HG03097 (cell line): ENCODE measurements at regions not wholly inside any gene's neighbourhood (a gene's known extent, or its start where the extent isn't known, plus 50 kb on each side); places are given as distances from the start of the nearest gene placed in this dataset.

Source experiments
- ATAC-seq: cut with Tn5 transposase; IDR thresholded peaks from one replicate; pipeline ENCODE4 v1.9.1; 2021; ENCODE audit not compliant: unreplicated experiment, low FRiP score

DNA sequence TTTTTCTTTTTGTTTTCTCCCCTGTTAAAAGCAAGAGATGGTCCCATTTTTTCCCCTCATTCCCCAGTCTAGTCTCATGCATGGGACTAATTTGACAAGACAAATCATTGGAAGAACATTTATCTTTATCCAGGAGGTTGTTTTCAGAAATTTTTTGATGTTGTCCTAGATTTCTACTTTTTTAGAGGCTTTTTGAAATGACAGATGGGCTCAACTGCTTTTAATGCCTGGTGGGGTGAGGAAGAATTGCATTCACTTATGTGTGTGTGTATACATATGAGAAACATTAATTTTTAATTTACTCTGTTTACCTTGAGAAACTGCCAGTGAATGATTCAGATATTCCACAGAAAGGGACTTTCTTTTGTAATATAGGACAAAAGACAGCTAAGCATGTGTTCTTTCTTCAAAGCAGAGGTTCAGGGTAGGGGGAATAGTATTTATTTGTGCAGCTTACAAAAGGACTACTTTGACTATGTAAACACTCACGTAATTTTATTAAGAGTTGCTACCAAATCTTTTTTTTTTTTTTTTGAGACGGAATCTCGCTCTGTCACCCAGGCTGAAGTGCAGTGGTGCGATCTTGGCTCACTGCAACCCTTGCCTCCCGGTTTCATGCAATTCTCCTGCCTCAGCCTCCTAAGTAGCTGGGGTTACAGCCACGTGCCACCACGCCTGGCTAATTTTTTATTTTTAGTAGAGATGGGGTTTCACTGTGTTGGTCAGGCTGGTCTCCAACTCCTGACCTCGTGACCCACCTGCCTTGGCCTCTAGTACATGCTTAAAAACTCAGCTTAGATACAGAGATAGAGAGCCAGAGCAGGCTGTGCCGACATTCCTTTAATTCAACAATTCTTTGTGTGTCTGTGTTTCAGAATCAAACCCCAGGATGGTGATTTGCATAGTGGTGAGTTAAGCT lies 130.1 kb upstream of the RARB start:
- no peak for ATAC-seq

DNA sequence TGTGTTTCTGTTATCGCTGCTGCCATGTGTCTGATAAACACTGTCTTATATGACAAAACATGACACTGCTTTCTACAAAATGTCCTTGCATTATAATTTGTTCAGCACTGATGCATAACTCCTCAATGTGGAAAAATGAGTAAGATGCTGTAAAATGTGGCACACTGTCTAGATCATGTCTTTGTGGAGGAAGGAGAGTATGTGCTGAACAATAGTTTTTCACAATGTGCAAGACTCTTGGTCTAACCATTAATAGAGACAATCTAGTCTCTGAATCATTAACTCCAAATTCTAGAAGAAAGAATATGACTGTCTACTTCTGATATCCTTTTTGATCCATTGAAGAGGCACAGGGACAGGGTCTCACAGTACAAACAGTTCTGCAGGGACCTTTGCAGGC lies 127.9 kb upstream of the RARB start:
- ATAC-seq, result no peak

DNA sequence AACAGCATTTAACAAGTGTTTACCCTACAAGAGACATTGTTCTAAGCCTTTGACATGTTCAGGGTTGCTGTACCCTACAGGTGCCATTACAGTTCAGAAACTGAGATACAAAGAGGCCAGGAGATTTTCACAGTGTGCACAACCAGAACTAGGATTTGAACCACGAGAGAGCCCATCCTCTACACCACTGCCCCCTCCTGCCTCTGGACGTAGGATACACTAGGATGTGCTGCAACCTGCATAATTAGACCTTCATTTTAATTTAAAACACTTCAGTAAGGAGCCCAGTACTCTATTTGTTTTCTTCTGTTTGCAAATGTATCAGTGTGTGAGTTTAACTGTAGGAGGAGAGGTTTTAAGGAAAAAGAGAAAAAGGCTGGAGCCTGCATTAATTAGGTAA lies 123.1 kb upstream of the RARB start:
- ATAC-seq, result no peak

DNA sequence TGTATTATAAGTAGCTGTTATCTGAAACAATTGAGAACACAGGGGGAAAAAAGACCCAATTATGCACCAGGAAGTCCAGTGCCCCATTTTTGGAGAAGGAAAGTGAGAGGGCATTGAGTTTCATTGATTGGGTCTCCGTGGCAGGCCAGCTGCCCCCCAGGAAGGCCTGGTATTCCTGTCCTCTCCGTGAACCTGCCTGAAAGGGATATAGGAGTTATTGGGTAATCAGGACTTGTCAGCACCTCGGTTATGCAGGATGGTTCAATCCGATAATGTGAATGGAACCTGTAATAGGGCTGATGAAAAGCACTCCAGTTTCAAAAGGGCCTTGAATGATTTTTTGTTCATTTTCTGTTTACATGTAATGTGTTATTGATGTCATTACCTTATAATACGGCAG lies 122.0 kb upstream of the RARB start:
- no peak for ATAC-seq

DNA sequence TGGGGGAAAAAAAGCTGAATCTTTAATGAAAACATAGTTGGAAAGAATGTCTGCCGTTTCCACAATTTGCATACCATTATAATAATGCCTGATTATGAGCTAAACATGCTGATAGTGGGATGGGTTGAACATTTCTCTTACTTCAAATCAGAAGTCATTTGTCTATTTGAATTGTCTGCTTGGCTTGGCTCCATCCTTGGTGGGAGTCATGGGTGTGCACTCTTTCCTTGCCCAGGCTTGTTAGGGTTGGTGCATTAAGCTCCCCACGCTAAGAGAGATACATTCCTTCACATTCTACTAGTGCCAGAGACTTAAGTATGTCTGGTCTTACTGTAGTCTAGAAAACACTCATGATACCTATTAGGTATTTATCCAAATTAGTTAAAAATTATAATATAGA lies 121.4 kb upstream of the RARB start:
- no peak for ATAC-seq

DNA sequence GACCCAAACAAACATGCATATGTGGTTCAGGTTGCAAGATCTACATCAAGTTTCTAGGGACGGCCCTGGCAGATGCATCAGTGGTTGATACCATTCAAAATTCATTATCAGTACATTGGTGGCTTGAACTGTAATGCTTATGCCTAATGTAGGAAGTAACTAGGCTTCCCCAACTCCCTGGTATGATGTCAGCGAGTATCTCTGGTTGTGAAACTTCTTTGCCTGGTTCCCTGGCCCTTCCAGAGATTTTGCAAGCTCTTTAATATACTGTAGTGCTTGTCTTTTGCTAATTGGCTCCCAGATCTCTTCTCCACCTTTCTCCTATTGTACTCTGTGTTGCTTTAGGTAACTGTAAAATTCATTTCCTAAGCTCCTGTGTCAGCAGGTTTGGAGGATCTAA lies 114.8 kb upstream of the RARB start:
- ATAC-seq, result no peak

DNA sequence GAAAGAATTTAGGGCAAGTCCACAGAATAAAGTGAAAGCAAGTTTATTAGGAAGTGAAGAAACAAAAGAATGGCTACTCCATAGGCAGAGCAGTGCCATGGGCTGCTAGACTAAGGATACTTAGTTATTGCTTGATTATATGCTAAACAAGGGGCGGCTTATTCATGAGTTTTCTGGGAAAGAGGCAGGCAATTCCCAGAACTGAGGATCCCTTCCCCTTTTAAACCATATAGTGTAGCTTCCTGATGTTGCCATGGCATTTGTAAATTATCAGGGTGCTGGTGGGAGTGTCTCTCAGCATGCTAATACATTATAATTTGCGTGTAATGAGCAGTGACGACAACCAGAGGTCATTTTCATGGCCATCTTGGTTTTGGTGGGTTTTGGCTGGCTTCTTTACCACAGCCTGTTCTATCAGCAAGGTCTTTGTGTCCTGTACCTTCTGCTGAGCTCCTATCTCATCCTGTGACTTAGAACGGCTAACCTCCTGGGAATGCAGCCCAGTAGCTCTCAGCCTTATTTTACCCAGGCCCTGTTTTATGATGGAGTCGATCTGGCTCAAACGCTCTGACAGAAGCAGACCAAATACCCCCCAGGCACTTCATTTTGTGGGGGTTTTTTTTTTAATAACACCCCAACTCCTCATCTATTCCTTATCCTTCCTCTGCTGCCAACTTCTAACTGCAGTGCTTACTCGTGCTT lies 103.0 kb upstream of the RARB start:
- ATAC-seq, result no peak

DNA sequence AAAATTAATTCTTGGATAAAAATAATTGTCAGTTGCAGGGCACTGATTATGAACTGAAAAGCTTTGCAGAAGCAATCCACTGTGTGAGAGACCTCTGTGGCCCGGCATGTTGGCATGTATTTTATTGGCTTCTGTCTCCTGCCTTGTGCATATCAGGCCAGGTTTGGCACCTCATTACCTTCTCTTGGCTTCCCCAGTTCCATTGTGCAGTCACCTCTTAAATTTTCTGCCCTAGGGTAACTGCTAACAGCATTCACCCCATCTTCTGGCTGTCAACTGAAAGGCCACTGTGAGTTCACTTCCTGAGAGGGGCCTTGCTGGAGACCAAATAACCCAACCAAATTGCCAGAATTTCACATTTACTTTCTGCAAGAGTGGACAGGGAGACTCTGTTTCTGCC lies 92.7 kb upstream of the RARB start:
- no peak for ATAC-seq

DNA sequence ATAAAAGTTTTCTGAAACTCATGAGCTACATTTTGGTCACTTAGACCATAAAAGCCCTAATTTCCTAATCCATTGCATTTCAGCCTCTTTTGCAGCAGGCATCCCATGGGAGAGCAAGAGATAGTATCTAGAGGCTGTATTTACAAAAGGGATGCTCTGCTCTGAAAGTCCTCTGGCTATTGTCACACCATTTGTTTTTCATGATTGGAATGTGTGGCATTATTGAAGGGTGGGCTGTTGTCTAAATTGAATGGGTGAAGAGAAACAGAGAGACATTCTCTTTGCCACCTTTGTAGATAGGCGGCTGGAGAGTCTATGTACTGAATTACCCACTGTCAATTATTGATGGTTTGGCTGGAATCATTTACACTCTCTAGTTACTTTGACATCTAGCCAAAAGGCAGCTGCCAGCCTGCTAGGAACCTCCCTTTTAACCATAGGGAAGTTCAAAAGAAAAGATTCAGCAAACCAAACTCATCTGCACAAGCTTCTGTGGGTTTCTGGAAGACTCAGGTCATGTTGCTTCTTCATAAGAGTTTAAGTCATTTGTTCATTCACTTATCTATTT lies 89.8 kb upstream of the RARB start:
- ATAC-seq, result no peak

DNA sequence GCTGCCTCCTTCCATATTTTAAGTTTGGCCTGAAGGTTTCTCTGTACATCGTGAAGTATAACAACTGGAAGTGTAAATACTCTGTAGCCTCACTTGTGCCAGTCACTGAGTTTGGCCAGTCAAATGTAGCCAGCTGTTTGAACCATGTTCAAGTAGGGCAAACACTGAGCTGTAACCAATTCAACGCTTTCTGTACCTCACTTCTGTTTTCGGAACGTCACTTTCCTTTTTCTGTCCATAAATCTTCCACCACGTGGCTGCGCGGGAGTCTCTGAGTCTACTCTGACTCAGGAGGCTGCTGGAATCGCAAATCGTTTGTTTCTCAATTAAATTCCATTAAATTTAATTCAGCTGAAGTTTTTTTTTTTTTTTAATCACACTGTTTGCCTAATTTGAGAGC lies 88.8 kb upstream of the RARB start:
- ATAC-seq, result no peak

DNA sequence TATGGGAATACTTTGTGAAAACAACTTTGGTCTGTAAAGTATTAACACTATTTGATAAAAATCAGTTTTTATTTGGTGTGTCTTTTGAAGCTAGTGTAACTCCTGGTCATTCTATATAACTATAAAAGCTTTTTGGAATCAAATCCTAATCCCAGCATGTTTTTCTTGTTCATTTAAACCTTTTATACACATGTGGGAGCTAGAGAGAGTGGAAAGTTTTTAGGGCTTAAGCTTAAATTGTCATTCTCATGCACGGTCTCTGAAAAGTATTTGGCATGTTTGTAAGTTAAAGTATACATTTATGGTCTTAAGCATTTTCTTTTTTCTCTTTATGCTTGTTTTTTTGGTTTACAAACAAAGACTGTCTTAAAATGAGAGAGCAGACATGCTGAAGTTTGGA lies 83.4 kb upstream of the RARB start:
- no peak for ATAC-seq

DNA sequence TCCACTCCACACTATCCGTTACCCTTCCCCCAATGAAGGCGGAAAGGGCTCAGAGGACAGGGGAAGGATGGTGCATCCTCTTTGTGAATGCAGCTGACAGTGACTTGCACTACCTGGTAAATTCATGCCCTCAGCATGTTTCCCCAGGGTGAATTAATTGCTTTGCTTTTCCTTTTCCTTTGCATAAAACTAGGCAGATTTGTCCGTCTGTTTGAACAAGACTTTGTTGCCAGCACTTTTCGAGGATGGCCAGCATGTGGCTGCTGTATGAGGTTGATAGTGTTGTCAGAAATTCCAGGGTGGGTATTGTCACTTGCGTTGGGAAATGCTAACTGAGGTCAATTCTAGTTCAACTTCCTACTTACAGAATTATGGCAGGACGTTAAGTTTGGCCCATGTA lies 79.0 kb upstream of the RARB start:
- ATAC-seq, result no peak

DNA sequence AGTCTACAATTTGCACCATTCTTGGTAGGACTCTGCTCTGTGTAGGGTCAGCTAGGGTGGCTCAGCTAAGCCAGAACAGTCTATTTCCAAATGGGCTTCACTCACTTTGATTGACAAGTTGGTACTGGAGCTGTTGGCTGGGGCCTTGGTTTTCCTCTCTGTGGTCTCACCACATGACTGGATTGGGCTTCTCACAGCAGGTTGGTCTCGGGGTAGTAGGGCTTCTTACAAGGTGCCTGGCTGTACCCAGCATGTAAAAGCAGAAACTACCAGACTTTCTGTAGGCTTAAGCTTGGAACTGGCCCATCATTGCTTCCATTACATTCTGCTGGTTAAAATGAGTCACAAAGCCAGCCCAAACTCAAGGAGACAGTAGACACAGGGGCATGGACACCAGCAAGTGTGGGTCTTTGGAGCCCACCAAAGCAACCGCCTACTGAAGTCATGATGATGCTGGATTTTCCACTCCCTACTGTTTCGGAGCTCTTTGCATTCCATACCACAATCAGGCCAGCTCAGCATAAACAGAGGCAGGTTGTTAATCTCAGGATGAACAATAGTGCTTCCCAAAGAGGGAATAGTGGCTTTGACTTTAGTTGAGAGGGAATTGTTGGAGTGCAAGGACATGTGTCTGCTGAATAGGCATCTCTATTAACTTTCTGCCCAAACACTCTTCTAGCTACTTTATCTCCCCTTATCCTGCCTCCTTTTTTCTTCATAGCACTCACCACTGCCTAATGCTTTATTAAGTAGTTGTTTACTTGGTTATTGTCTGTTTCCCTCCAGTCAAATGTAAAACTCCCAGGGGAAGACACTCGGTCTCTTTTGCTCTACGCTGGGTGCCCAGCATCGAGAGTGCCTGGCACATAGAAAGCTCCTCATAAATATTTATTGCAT lies 78.0 kb upstream of the RARB start:
- ATAC-seq, result no peak

DNA sequence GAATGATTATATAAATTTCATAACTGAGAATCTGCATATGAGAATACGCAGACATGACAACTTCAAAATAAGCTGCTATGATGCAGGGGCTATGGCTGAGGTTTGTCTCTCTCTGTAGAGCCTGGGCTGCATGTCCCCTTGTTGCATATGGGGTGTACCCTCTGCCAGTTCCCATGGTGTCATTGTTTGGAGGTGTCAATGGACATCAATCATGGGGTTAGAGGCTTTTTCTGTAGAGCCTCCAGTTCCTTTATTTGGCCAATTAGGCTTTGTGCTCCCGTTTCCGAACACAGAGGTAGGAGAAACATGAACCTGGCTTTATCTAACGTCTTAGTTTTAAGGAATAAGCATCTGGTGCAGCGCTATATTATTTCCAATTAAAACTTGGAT lies 77.3 kb upstream of the RARB start:
- no peak for ATAC-seq

DNA sequence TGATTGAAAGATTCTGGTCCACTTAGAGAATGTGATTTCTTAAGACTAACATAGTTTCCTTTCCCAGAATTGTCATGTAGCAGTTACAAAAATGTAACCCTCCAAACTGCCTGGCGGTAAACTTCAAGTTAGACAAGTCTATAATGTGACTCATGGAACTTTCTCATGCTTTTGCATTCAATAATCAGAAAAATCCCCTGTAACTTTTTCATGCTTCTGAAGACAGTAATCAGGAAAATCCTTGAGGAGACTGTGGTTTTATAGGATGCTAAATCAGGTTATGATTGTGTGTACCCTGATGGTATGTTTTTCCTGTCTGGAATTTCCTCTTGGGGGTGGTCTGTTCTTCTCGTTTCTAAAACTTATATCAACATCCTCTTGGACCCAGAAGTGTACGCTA lies 74.0 kb upstream of the RARB start:
- no peak for ATAC-seq

DNA sequence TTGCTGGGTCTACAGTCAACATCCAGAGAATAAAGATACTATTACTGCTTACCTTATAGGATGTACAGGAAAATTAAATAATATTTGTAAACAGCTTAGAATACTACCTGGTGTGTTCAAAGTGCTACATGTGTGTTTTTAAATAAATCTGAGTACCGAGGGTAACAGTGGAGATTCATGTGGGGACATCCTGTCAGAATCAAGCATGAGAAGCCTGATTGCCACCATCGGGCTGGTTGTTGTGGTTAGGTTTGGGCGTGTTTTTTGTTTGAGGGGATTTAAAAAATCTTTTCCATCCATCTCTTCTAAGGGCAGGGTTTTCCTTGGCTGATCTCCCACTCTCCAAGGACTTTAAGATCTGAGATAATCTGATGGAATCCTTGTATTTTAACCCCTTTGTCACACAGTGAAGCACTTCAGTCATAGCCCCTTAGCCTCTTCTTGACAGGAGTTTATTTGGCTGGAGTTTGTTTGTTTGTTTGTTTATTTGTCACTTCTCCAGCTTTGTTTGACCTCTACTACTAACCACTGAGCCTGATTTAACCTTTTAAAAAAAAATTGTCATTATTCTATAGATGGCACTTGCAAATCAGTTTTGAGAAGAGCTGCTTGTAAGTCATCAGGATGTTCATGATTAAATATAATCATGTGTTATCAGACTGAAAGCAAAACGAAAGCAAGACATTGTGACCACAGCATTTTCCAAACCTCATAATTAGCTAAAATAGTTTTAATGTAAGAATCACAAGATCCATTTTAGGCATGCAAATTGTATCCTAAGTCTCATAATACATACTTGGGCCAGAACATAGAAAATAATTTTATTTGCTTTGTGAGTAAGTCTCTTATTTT lies 72.8 kb upstream of the RARB start:
- no peak for ATAC-seq

DNA sequence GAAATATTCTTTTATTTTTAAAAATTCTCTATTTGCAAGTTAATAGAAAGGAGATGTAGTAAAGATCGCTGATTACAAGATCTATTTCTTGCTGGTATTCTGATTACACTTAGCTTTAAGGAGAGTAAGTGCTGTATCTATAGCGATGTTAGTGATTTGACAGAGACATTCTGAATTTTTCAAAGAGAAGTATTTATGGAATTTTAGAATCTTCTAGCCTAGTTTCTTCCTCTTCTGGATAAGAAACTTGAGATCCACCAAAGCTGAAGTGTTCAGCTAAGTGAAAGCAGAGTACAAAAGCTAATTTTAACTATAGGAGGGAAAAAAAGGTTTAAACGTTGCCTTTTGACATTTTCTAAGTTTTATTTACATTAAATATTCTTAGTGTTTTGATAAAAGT lies 72.1 kb upstream of the RARB start:
- no peak for ATAC-seq

DNA sequence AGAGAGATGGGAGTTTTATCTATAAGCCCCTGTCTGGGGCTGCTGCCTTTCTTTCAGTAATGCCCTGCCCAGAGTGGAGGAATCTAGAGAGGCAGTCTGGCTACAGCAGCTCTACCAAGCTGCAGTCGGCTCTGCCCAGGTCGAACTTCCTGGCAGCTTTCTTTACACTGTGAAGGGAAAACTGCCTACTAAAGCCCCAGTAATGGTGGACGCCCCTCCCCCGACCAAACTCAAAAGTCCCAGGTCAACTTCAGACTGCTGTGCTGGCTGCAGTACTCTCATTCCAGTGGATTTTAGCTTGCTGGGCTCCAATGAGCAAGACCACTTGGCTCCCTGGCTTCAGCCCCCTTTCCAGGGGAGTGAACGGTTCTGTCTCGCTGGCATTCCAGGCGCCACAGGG lies 65.9 kb upstream of the RARB start:
- ATAC-seq, result no peak

DNA sequence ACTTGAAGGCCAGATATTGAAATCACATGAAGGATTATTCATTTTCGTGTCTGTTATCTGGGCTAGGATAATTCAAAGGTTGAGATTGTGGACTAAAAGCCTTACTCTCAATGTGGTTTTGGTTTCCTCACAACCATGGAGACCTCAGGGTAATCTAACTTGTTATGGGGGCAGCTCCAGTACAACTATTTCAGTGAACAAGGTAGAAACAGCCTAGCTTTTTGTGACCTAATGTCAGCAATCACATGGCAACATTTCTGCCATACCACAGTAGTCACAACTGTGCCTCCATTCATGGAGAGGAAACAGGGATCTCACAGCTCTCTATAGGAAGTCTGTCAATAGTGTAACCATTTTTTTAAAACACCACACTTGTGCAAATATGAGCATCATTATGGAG lies 62.4 kb upstream of the RARB start:
- ATAC-seq, result no peak

DNA sequence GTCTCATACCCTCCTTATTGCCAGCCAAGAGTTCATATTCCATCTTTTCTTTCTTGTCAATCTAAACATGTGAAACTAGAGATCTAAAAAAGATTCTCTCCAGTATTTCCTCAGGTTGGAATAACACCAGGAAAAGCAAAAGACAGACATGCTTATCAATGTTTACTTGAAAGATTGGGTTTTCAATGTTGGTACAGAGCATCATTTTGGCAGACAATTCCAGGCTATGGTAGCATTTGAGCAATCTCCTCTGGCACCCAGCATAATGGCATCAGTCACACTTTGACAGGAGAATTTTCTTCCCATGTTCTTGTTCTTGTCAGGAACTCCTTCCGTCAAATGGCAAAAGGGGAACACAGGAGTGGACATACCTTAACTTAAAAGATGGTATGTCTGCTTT lies 61.0 kb upstream of the RARB start:
- ATAC-seq, result no peak
